MM.1S (cell line): ENCODE measurements at regions not wholly inside any gene's neighbourhood (a gene's known extent, or its start where the extent isn't known, plus 50 kb on each side); places are given as distances from the start of the nearest gene placed in this dataset.

Source experiments
- CTCF ChIP-seq: fragments of 300-600 bp; sonication (generic); IDR thresholded peaks from 2 replicates; pipeline ENCODE4 v1.5.1; 2016; ENCODE audit warnings: antibody characterized with exemption, low read length, mixed read lengths
- EZH2 ChIP-seq: fragments of 300-600 bp; sonication (generic); optimal IDR thresholded peaks from 2 replicates; pipeline ENCODE3; 2017; ENCODE audit warnings: low read depth, mild to moderate bottlenecking, antibody characterized with exemption, low read length, mixed read lengths

GRCh38 chr12:58529114-58529665, 391.1 kb downstream of the LRIG3 start:
- no peak for TF ChIP-seq CTCF
- TF ChIP-seq EZH2: no peak
